GM21381 (cell line): ENCODE measurements at regions not wholly inside any gene's neighbourhood (a gene's known extent, or its start where the extent isn't known, plus 50 kb on each side); places are given as distances from the start of the nearest gene placed in this dataset.

Source experiments
- ATAC-seq: cut with Tn5 transposase; IDR thresholded peaks from one replicate; pipeline ENCODE4 v1.9.1; 2021; ENCODE audit warnings: mild to moderate bottlenecking, moderate library complexity; ENCODE audit not compliant: unreplicated experiment

DNA sequence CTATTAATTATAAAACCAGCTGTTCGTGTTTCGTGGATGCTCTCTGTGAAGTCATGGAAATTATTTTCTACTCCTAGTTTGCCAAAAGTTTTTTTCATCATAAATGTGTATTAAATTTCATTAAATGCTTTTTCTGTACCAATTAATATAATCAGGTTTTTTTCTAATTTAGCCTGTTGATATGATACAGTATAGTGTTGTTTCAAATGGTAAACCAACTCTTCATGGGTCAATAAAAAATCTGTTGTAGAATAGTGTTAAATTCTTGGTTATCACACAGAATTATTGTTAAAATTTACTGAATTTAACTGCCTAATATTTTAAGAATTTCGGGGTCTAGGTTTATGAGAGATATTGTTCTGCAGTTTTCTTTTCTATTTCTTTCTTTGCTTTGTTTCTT lies 505.9 kb upstream of the MANEA start:
- no peak for ATAC-seq

DNA sequence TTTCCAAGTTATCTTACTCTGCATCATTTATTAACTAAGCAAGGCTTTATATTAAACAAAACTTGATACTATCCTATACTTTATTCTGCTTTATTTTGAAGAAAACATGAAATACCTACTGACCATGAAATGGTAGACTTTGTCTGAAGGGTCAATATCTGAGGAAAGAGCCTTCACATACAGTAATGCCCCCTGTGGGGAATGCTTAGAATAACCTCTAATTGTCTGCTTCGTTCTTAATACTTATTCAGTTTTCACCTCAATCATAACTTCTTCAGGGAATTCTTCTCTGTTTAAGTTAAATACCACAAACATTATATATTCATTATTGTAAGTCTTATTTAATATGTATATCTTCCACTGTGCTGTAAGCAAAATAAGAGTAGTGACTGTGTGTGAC lies 498.9 kb upstream of the MANEA start:
- ATAC-seq: no peak

DNA sequence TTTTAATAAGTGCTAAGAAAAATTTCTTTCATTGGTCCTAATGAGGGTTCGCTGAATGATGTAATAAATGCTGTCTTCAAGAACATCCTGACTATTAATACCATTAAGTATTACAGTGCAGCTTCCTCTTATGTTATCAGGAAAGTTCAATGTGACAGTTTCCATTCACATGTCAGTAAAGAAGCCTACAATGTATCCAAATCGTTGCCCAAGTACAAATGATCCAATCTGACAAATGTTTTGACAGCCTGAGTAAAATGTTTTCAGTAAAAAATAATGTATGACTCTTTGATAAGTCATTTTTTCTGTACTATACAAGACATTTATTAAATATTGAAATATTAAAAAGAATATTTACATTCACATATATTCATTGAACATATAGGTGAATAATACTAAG lies 496.1 kb upstream of the MANEA start:
- no peak for ATAC-seq

DNA sequence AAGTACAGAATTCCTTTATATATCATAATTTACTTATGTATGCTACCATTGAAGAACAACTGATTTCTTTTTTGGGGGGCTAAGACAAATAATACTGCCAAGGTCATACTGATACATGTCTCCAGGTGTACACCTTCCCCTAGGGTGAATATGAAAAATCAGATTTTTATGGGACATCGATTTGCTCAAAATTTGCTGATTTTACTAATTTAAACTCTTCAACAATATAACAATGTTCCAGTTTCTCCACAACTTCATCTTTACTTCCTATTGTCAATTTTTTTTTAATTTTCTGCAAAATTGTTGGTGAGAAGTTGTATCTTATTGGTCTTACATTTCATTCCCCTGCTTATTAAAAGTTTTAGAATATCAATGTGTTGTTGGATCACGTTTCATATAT lies 495.4 kb upstream of the MANEA start:
- ATAC-seq: no peak

DNA sequence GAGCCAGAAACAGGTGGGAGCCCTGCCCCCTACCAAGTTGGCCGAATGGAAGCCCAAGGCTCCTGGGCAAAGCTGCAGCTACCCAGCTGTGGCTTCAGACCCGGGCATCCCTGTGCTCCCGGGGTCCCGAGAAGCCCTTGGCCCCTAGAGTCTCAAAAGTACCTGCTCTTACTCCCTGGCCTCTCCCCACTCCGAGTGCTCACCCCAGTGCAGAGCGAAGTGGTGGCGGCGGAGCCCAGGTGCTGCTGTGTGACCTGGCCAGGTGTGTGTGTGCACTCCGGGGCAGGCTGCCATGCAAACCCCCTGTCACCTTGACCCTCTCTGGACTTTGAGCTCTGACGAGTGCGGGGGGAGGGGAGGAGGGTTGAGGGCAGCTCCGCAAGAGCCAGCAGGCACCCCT lies 493.8 kb upstream of the MANEA start:
- ATAC-seq: no peak

DNA sequence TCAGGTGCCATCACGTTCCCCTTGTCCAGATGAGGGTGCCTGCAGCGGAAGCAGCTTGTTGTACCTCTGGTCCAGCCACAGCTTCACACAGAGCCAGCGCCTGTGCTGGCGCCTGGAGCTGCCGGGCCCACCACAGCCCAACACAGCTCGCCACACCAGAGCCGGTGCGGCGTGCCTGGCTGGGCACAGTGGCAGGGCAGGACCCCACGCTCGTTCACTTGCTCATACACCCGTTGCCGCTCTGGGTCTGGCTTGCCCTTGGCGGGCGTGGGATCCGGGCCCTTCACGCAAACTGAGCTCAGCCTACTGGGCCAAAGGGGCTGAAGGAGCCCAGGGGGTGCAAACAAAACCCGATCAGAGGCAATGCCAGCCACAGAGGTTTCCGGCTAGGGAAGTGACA lies 492.5 kb upstream of the MANEA start:
- no peak for ATAC-seq

DNA sequence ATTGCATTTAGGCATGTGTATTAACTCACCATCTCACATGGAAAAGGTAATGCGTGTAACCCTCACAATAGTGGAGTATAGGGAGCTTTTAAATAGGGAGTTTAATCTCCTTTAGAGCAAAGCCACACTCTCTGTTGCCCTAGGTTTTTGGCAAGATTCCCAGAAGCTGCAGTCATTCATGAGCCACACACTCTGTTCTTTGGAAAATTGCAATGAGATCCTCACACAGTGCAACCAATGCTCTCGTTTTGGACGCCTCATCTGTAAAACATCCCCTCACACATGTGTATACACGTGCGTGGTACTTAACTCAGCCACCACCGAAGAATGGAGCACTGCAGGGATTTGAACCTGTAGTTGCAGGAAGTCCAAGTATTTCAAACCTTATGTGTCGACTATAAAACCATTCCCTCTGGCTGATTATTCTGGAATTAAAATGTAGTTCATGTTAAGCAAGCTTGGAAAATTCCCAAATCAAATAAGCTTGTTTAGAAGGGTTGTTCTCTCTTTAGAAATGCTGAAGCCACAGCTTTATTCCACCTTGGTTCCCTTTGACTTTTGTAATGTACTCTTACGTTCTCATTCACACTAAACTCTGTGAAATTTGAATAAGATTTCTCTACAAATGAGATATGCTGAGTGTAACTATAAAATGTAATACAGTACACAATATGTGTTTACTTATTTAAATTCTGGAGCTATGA lies 489.8 kb upstream of the MANEA start:
- ATAC-seq: no peak

DNA sequence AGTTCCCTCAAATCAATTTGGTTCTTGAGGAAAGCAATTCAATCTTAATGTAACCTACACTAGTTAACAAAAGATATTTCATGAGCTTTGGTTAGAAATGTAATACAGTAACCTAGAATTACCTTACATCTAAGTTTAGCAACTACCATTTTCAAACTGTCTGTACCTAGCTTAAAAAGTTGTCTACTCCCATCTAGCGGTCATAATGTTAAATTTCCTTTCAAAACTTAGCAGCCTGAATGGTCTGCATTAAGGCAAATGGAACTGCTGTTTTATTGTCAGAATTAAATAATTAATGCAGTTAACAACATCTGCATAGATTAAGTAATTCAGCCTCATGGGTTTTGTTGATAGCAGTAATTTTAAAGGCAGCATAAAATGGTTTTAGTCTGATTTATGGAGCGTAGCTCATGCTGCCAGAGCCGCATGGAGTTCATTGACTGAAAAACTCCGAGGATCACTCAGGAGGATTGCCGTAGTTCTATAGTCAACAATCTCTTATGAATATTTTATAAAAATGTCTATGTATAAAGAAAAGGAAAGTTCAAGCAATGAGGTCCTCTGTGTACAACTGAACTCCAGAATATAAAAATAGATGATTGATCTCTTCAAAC lies 485.4 kb upstream of the MANEA start:
- ATAC-seq: peak; percentile 81

DNA sequence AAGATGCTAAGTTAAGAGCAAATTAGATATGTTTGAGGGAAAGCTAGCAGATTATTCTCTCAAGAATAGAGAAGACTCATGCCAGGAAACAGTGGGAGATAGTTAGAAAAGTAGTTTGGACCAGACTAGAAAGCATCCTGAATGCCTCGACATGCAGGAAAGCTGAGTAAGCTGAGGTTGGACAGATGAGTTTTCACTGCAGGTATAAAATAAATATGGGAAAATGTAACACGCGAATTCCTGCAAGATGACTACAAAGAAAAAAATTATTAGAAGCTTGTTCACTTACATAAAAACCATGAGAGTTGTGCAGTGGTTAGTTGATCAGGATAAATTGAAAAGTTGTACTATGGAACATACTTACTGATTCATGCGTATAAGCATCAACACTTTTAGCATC lies 484.2 kb upstream of the MANEA start:
- ATAC-seq: no peak

DNA sequence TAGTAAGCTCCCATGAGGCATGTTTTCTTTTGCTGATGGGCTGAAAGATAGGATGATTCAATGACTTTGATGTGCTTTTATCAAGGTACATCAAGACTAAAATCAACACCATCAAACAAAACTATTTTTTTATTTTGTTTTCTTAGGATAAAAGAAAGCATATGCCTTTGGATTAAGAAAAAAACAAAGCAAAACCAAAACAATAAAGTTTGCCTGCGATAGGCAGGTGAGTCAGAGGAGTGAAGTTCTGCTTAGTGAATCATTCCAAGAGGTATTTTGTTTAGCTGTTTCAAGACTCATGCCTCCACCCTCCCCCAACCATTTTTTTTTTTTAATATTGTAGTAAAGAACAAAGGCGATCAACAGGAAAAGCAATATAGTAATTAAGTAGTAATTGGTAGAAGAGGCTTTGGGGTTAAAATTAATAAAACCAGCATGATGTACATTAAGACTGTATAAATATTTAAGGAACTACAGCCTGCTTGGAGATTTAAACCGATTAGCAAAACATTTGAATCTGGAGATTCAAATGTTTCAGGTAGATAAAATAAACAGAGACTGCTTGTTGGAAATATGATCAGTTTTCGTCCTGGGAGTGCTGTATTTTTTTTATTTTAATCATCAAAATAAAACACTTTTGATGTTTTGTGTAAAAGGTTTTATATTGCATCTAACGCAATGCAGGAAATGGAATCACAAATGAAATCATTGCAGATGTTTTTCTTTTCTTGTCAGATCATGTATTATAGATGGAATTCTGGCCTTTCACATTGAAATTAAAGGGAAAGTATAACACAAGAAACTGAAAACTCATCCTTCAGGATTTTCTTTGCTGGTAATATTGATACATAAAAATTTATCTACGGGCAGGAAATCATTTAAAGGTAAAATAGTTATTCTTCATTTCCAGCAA lies 482.3 kb upstream of the MANEA start:
- no peak for ATAC-seq

DNA sequence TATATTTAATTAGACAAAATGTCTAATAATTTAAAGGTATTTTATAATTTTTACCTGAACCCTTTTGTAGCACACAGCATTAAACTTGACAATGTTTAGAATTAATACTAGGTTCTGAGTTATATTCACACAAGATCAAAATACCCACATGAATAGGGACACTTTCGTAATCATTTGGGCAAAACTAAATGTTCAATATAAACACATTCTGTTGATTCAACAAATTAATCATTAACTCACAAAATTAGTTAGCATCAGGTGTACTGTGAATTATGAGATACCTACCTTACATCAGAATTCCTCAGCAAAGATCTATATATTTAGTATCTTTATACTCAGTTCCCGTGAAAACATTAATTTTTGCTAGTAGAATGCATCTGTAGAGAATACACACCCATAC lies 481.5 kb upstream of the MANEA start:
- ATAC-seq: no peak

DNA sequence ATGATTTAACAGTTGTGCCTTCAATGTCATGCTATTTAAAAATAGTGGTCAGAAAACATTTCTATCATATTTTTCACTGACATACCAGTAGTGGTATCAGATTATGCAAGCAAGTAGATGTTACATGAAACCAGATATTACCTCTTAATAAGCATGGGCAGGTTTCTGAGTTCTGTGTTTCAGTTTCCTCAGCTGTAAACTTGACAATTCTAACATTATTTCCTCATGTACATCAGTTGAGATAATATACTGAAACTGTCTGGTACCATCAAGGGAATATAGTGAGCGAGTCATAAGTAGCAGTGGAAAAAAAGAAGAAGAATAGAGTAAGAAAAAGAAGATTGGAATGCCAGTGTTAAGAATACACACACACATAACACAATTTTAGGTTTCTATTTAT lies 477.9 kb upstream of the MANEA start:
- no peak for ATAC-seq

DNA sequence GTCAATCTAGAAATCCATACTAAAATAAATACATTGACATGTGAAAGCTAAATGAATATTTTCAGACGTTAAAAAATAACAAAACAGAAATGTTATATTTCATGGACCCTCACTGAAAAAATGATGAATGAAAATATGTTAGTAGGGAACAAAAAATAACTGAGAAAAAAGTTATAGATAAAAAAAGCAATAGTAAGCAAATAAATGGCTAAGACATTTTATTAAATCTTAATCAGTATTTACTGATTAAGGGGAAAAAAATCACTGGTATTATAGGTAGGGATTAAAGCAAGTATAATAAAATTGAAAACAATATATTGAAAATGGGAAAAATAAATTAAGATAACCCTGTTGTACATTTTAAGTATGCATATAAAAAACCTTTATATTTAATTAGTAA lies 468.1 kb upstream of the MANEA start:
- ATAC-seq: no peak

DNA sequence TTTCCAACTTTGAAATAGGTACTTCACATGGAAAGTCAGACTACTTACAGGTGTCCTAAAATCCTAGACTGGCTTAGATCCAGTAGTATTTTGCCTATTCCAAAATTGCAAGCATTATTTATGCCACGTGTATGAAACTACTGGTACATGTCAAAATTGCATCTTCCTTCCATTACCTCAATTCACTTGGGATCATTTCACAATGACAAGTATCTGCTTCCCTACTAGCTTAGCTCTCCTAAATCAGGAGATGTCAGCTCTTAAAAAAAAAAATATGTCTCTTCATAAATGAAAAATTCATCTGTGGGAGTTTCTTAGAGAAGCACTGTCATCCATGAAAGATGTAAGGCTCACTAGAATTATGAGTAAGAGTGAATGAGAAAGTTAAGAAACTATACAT lies 466.6 kb upstream of the MANEA start:
- ATAC-seq: no peak

DNA sequence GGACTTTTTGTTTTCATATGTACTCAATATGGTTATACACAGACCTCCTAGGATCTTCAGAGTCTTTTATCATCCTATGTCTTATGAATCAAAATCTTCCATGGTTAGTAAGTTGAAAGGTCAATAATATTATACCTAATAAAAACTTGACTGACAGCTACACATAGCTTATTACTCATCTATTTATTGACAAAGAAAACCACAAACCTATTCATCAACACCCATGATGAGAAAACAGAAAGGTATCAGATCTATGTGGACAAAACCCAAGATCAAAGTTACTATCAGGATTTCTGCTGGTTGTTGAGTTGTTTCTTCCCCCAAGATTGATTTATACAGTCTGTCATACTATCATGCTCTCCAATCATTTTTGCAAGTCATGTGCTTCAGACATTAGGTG lies 460.1 kb upstream of the MANEA start:
- no peak for ATAC-seq

DNA sequence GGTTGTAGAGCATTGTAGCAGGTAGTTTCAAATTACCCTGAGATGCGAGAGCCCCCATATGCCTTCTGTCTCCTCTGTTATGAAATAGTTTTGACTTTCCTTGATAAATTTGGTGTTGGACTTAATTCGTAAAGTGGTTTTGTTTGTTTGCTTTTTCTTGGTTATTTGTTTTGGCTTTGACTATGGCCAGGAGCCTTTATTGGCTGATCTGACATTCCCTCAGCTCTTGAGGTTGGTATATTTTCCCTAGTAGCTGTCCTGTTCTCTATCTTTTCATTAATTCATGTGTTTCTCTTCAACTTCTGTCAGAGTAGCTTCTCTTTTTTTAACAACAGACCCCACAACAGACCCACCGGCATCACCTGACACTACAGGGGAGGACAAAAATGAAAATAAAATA lies 457.4 kb upstream of the MANEA start:
- ATAC-seq: no peak

DNA sequence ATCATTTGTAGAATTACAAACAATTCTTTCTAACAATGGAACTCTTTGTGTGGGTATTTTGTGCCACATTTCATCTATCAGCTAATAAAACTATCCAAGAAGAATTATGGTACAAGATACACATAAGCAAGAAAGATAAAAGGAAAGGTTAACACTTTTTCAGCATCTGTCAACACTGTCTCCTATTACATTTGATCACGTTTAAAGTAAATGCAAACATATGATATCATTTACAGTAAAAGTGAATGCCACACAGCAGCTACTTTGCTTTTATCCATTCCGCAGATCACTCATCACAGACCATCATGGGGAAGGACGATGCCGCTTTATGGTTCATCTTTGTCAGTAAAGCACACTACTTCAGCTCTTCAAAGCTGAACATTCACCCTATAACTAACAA lies 456.4 kb upstream of the MANEA start:
- no peak for ATAC-seq

DNA sequence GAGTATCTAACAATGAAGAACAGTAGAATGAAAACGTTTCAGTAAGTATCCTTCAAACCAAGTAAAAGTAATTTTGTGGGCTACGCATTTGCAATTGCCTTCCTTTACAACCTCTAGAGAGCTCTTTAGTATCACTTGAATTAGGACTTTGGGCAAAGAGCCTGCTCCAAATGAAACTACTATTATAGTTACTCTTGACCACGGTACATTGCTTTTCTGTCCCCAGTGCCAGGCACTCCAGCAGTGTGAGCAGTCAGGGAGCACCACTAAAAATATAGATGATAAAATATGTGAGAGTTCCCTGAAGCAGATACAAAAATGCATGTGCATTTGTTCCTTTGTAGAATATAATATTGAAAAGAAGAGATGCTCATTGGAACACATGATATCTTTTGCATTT lies 450.1 kb upstream of the MANEA start:
- no peak for ATAC-seq

DNA sequence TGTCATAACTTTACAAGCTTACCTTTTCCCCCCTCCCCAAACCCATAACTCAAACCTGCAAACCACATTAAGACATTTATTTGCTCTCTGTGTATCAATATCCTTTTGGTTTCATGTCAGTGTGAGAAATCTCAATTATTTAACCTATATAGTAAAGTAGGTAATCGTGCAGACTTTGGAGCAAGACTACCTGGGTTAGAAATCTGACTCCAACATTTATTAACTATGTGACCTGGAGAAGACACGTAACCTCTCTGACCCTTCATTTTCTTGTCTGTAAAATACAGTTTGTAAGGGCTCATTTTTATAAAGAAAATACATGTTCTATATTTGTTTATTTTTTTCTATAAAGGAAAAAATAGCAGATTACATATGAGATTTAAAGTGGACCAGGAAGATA lies 448.9 kb upstream of the MANEA start:
- ATAC-seq: no peak

DNA sequence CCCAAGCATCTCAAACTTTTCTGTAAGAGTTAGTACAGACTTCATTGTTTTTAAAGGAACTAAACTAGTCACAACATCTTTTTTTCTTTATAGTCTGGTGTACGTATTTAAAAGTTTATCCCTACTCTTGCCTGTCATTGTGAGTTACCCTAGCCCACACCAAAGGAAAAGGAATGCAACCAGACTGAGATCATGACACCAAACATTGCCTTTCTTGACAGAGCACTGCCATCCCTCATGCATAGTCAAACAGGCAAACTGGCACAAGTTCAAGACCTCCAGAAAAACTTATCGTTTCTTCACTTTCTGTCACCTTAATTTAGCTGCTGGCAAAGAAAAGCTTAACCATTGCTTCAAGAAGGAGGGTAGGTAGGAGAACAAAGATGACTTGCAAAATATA lies 448.4 kb upstream of the MANEA start:
- ATAC-seq: no peak

DNA sequence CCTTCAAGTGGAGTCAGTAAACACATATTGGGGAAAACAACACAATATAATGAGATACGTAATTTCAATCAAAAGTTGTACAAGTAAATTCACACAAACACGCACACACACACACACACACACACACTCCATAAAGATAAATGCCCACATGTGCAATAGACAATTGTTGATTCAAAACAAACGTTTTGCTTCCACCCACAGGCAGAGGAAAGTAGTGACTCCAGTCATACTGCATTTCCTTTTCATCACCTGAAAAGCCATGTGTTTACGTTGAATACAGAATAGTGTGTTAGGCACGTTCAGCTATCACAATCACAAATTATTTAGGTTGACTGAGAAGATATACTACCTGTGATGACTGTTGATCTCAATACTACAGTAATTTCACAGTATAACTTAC lies 443.8 kb upstream of the MANEA start:
- no peak for ATAC-seq

DNA sequence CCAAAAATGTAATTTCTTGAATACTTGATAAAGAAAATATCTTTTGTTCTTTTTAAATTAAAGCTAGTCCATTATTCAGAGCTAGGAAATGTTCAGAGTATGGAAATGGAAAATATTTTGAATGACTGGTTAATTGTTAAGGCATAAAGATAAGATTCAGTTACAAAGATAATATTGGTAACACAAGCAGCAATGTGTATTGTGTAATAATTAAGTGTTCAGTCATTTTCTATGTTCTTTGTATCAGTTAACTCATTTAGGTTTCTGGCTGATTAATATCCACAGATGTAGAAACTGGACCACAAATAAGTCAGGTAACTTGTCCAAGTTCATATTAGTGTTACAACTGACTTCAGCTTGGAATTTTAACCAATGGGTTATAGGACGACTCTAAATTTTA lies 442.2 kb upstream of the MANEA start:
- no peak for ATAC-seq
